Tibial nerve (tissue), 4 donors: ENCODE measurements at regions not wholly inside any gene's neighbourhood (a gene's known extent, or its start where the extent isn't known, plus 50 kb on each side); places are given as distances from the start of the nearest gene placed in this dataset.

ENCODE experiments used
- DNase-seq, 2 donors: peaks; one replicate each; pipeline ENCODE4 v3.0.0-alpha.2; 2019; ENCODE audit warnings: low spot score in 2 of 2
- H3K27ac ChIP-seq, 4 donors: fragments of 200-600 bp; sonication (generic) in 3 of 4; one replicate each; pipeline ENCODE4 v1.5.1; 2017 to 2019; ENCODE audit warnings: mild to moderate bottlenecking in 1 of 4
- H3K27me3 ChIP-seq, 2 donors: fragments of 200-600 bp; sonication (generic) in 1 of 2; one replicate each; pipeline versions ENCODE4 v1.5.1 to v1.6.0; 2017 to 2019
- H3K36me3 ChIP-seq, 3 donors: fragments of 200-600 bp; sonication (generic); one replicate each; pipeline ENCODE4 v1.5.1; 2018 to 2019
- H3K4me1 ChIP-seq, 4 donors: fragments of 200-600 bp; sonication (generic) in 3 of 4; one replicate each; pipeline ENCODE4 v1.5.1; 2017 to 2019
- H3K4me3 ChIP-seq, 4 donors: fragments of 200-600 bp; sonication (generic) in 3 of 4; one replicate each; pipeline ENCODE4 v1.5.1; 2017 to 2019; ENCODE audit warnings: mild to moderate bottlenecking in 1 of 4, moderate library complexity in 1 of 4
- H3K9me3 ChIP-seq, 4 donors: fragments of 200-600 bp; sonication (generic) in 3 of 4; one replicate each; pipeline ENCODE4 v1.5.1; 2017 to 2019
- CTCF ChIP-seq, 5 experiments: fragments of 200-600 bp in 3 of 5; fragments of 450-650 bp in 2 of 5; sonication (generic) in 3 of 5; IDR thresholded peaks; one replicate each; pipeline ENCODE4 v1.5.1; 2016 to 2019; ENCODE audit warnings: antibody characterized with exemption in 5 of 5, mild to moderate bottlenecking in 3 of 5, moderate library complexity in 2 of 5
- EP300 ChIP-seq, 2 donors: sonication (generic); formaldehyde crosslinking; IDR thresholded peaks; one replicate each; pipeline ENCODE4 v1.6.1; 2017; ENCODE audit warnings: antibody characterized with exemption in 2 of 2, mild to moderate bottlenecking in 1 of 2
- POLR2A ChIP-seq, 2 donors: fragments of 450-650 bp; IDR thresholded peaks; one replicate each; pipeline ENCODE4 v1.6.1; 2017; ENCODE audit warnings: antibody characterized with exemption in 2 of 2, mild to moderate bottlenecking in 2 of 2, moderate library complexity in 2 of 2
- WGBS, 2 donors: methylation state at CpG; one replicate each; pipeline ENCODE4 v1.1.5; 2018; 5-methylcytosine and 5-hydroxymethylcytosine counted together

- TF ChIP-seq CTCF (IDR thresholded peaks at IDR 0.05): no peak
- TF ChIP-seq POLR2A (IDR thresholded peaks at IDR 0.05): no peak
- TF ChIP-seq EP300 (IDR thresholded peaks at IDR 0.05): no peak
- no peaks in the 10 kb centered on the region for H3K9me3 ChIP-seq
- no peak overlapping the region for H3K4me3 ChIP-seq
- DNase-seq: no peak
- WGBS, 2 donors: 78 to 85% methylated on average over 5 of the region's 5 CpGs
- no peaks in the 10 kb centered on the region for H3K36me3 ChIP-seq
- no peak overlapping the region for H3K27ac ChIP-seq
- H3K27me3 ChIP-seq: no peaks in the 10 kb centered on the region
- H3K4me1 ChIP-seq: peaks cover 0 to 23% (median 3%) of the 10 kb centered on the region in 4 donors
These were observed 152.5 kb upstream of the APCDD1 start for GRCh38 chr18:10301831-10302483.

GRCh38 chr18:10303171-10303570 is 151.3 kb upstream of the APCDD1 start:
- DNase-seq: no peak
- H3K4me3 ChIP-seq: no peak overlapping the region
- H3K4me1 ChIP-seq: peaks cover 0 to 21% (median 3%) of the 10 kb centered on the region in 4 donors
- H3K36me3 ChIP-seq: no peaks in the 10 kb centered on the region
- TF ChIP-seq EP300 (IDR thresholded peaks at IDR 0.05): no peak
- no peak for TF ChIP-seq CTCF (IDR thresholded peaks at IDR 0.05)
- no peak for TF ChIP-seq POLR2A (IDR thresholded peaks at IDR 0.05)
- WGBS, 2 donors: 95 to 96% methylated on average over 2 of the region's 2 CpGs
- H3K27ac ChIP-seq: no peak overlapping the region
- H3K27me3 ChIP-seq: no peaks in the 10 kb centered on the region
- no peaks in the 10 kb centered on the region for H3K9me3 ChIP-seq

GRCh38 chr18:10304853-10305252 is 149.6 kb upstream of the APCDD1 start:
- 41 to 52% methylated on average over 3 of the region's 3 CpGs for WGBS, 2 donors
- Histone ChIP-seq H3K4me1 (peaks cover 0 to 6% (median under 1%) of the 10 kb centered on the region in 4 donors), H3K27ac (no peak overlapping the region), H3K27me3 (no peaks in the 10 kb centered on the region), H3K9me3 (no peaks in the 10 kb centered on the region), H3K4me3 (no peak overlapping the region), H3K36me3 (no peaks in the 10 kb centered on the region)
- peak; percentile 37 to 62 for DNase-seq
- TF ChIP-seq EP300 (IDR thresholded peaks at IDR 0.05) (peak in 1 of 2 donors; percentile 89), POLR2A (IDR thresholded peaks at IDR 0.05) (no peak)

GRCh38 chr18:10306779-10307178 is 147.7 kb upstream of the APCDD1 start:
- Histone ChIP-seq H3K9me3 (no peaks in the 10 kb centered on the region), H3K4me1 (no peaks in the 10 kb centered on the region), H3K27me3 (no peaks in the 10 kb centered on the region), H3K27ac (no peak overlapping the region), H3K4me3 (no peak overlapping the region), H3K36me3 (no peaks in the 10 kb centered on the region)
- no peak for TF ChIP-seq EP300 (IDR thresholded peaks at IDR 0.05)
- no peak for TF ChIP-seq POLR2A (IDR thresholded peaks at IDR 0.05)
- TF ChIP-seq CTCF (IDR thresholded peaks at IDR 0.05): no peak
- WGBS, 2 donors: 95 to 98% methylated on average over 2 of the region's 2 CpGs
- DNase-seq: no peak

DNA sequence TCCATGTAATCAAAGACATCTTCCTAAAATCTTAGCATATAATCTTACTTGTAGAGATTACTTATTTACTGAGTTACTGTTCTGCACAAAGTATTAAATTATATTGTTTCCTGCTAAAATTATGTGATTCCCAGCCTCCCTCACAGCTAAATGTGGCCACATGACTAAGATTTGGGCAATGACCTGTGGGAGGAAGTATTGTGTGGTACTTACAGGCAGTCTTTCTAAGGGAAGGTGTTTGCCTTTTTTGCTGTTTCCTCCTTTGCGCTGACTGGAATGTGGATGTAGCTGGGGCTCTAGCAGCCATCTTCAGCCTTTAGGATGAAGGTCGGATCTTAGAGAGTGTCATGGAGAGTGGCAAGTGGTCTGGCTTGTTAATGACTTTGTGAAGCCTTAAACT is 146.3 kb upstream of the APCDD1 start:
- H3K4me3 ChIP-seq: no peak overlapping the region
- H3K4me1 ChIP-seq: no peaks in the 10 kb centered on the region
- 86 to 91% methylated on average over 2 of the region's 2 CpGs for WGBS, 2 donors
- DNase-seq: no peak
- no peaks in the 10 kb centered on the region for H3K36me3 ChIP-seq
- no peaks in the 10 kb centered on the region for H3K9me3 ChIP-seq
- TF ChIP-seq CTCF (IDR thresholded peaks at IDR 0.05): no peak
- no peak for TF ChIP-seq POLR2A (IDR thresholded peaks at IDR 0.05)
- TF ChIP-seq EP300 (IDR thresholded peaks at IDR 0.05): no peak
- H3K27ac ChIP-seq: no peak overlapping the region
- H3K27me3 ChIP-seq: no peaks in the 10 kb centered on the region
